ENCODE measurements at regions not wholly inside any gene's neighbourhood (a gene's known extent, or its start where the extent isn't known, plus 50 kb on each side); places are given as distances from the start of the nearest gene placed in this dataset.

- no peaks in the 10 kb centered on the region for H3K36me3 ChIP-seq (ENCODE audit: control insufficient read depth in 2 of 2, extremely low read depth in 1 of 2, insufficient read depth in 2 of 2, low read length in 2 of 2)
- TF ChIP-seq CTCF (optimal IDR thresholded peaks at IDR 0.05 in 1 of 3, IDR thresholded peaks at IDR 0.05 in 1 of 3, conservative IDR thresholded peaks at IDR 0.05 in 1 of 3; ENCODE audit: extremely low read depth in 1 of 3, insufficient read depth in 2 of 3, low read length in 3 of 3) (no peak), EZH2 (IDR thresholded peaks at IDR 0.05; ENCODE audit: low read length) (no peak)
- no peak overlapping the region for H3K27ac ChIP-seq (ENCODE audit: control insufficient read depth, insufficient read depth, low read length)
- DNase-seq (ENCODE audit: low read depth, low spot score) (no peak), FAIRE-seq (no peak)
- H3K27me3 ChIP-seq (ENCODE audit: control insufficient read depth, extremely low read depth, insufficient read depth, low read length) = no peaks in the 10 kb centered on the region
- H3K9me3 ChIP-seq (ENCODE audit: control insufficient read depth, low read depth, low read length) = no peaks in the 10 kb centered on the region
- no peak overlapping the region for H2AFZ ChIP-seq (ENCODE audit: control insufficient read depth, low read length)
- dilution Hi-C loops (cut with MboI; ENCODE audit: extremely low pct_ligation_motif_present, low sequenced_read_pairs) = no loop called here
- H3K4me2 ChIP-seq (ENCODE audit: control insufficient read depth, extremely low read depth, insufficient read depth, low read depth, low read length) = no peak overlapping the region
- no peaks in the 10 kb centered on the region for H3K9me1 ChIP-seq (ENCODE audit: control insufficient read depth, extremely low read depth, insufficient read depth, low read length)
- no peaks in the 10 kb centered on the region for H4K20me1 ChIP-seq (ENCODE audit: control insufficient read depth, extremely low read depth, insufficient read depth, low read length)
- no peak overlapping the region for H3K4me3 ChIP-seq (ENCODE audit: control insufficient read depth in 2 of 3, extremely low read depth in 1 of 3, insufficient read depth in 2 of 3, low read depth in 1 of 3, low read length in 3 of 3)
- no peaks in the 10 kb centered on the region for H3K4me1 ChIP-seq (ENCODE audit: control insufficient read depth, extremely low read depth, insufficient read depth, low read length)
- no peak overlapping the region for H3K9ac ChIP-seq (ENCODE audit: control insufficient read depth, extremely low read depth, insufficient read depth, low read length)
- H3K79me2 ChIP-seq (ENCODE audit: control insufficient read depth, insufficient read depth, low read length) = no peaks in the 10 kb centered on the region
These were observed 102.6 kb downstream of the SNX19 start for GRCh38 chr11:130813638-130814037.

DNA sequence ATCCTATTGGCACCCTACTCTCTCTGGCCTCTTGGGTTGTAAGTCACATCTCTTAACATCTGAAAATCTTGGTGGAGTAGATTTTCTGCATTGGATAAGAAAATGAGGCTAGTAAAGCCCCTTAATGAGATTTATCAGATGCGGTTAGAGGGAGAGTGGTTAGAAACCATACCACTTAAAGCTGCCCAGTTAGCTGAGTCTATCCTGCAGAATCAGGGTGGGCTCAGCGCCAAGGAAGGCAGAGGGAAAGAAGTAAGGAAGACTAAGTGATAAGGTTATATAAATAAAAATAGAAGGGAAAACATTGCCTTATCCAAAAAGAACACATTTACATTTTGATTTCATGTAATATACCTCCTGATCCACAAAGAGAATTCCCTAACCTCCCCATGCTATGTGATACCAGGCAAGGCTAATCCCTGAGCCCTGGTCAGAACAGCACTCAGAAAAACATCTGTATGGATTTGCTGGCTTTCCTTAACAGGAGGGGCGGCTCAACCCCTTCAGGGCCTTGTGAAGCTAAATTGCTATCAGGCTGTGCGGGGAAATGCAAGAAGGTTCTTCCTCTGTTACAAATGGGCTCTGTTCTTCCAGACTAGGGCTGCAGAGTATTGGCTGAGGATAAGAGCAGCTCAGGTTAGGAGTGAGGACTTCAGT is 101.7 kb downstream of the SNX19 start:
- Histone ChIP-seq H2AFZ (ENCODE audit: control insufficient read depth, low read length) (no peak overlapping the region), H3K36me3 (ENCODE audit: control insufficient read depth in 2 of 2, extremely low read depth in 1 of 2, insufficient read depth in 2 of 2, low read length in 2 of 2) (no peaks in the 10 kb centered on the region), H3K4me3 (ENCODE audit: control insufficient read depth in 2 of 3, extremely low read depth in 1 of 3, insufficient read depth in 2 of 3, low read depth in 1 of 3, low read length in 3 of 3) (no peak overlapping the region), H3K9me3 (ENCODE audit: control insufficient read depth, low read depth, low read length) (no peaks in the 10 kb centered on the region), H3K4me2 (ENCODE audit: control insufficient read depth, extremely low read depth, insufficient read depth, low read depth, low read length) (no peak overlapping the region), H3K4me1 (ENCODE audit: control insufficient read depth, extremely low read depth, insufficient read depth, low read length) (no peaks in the 10 kb centered on the region), H3K27me3 (ENCODE audit: control insufficient read depth, extremely low read depth, insufficient read depth, low read length) (no peaks in the 10 kb centered on the region), H3K9me1 (ENCODE audit: control insufficient read depth, extremely low read depth, insufficient read depth, low read length) (no peaks in the 10 kb centered on the region), H3K27ac (ENCODE audit: control insufficient read depth, insufficient read depth, low read length) (no peak overlapping the region), H3K79me2 (ENCODE audit: control insufficient read depth, insufficient read depth, low read length) (no peaks in the 10 kb centered on the region), H4K20me1 (ENCODE audit: control insufficient read depth, extremely low read depth, insufficient read depth, low read length) (no peaks in the 10 kb centered on the region), H3K9ac (ENCODE audit: control insufficient read depth, extremely low read depth, insufficient read depth, low read length) (no peak overlapping the region)
- TF ChIP-seq EZH2 (IDR thresholded peaks at IDR 0.05; ENCODE audit: low read length) = no peak
- no peak for TF ChIP-seq CTCF (optimal IDR thresholded peaks at IDR 0.05 in 1 of 3, IDR thresholded peaks at IDR 0.05 in 1 of 3, conservative IDR thresholded peaks at IDR 0.05 in 1 of 3; ENCODE audit: extremely low read depth in 1 of 3, insufficient read depth in 2 of 3, low read length in 3 of 3)
- no peak for FAIRE-seq
- dilution Hi-C loops (cut with MboI; ENCODE audit: extremely low pct_ligation_motif_present, low sequenced_read_pairs) = no loop called here
- DNase-seq (ENCODE audit: low read depth, low spot score) = no peak
